Endothelial cell (in vitro differentiated cells): ENCODE measurements at regions not wholly inside any gene's neighbourhood (a gene's known extent, or its start where the extent isn't known, plus 50 kb on each side); places are given as distances from the start of the nearest gene placed in this dataset.

Source experiments
- DNase-seq: peaks from one replicate; pipeline ENCODE4 v3.0.0; 2021; ENCODE audit warnings: low spot score
- H3K27ac Mint-ChIP-seq: one replicate; pipeline ENCODE4 v1.8.0; 2021; ENCODE audit warnings: mixed read lengths, inconsistent platforms; ENCODE audit not compliant: unreplicated experiment
- H3K27me3 Mint-ChIP-seq: one replicate; pipeline ENCODE4 v1.8.0; 2021; ENCODE audit warnings: mild to moderate bottlenecking, moderate library complexity, mixed read lengths, inconsistent platforms; ENCODE audit not compliant: unreplicated experiment
- H3K36me3 Mint-ChIP-seq: one replicate; pipeline ENCODE4 v1.8.0; 2021; ENCODE audit warnings: mild to moderate bottlenecking, low read depth, mixed read lengths, inconsistent platforms; ENCODE audit not compliant: unreplicated experiment
- H3K4me1 Mint-ChIP-seq: one replicate; pipeline ENCODE4 v1.8.0; 2021; ENCODE audit warnings: mild to moderate bottlenecking, mixed read lengths, inconsistent platforms; ENCODE audit not compliant: unreplicated experiment
- H3K4me3 Mint-ChIP-seq: one replicate; pipeline ENCODE4 v1.8.0; 2021; ENCODE audit warnings: mild to moderate bottlenecking, mixed read lengths, inconsistent platforms; ENCODE audit not compliant: unreplicated experiment
- H3K9me3 Mint-ChIP-seq: one replicate; pipeline ENCODE4 v1.8.0; 2021; ENCODE audit warnings: mixed read lengths, inconsistent platforms; ENCODE audit not compliant: unreplicated experiment
- CTCF ChIP-seq: fragments of 200-600 bp; sonication (generic); IDR thresholded peaks from one replicate; pipeline ENCODE4 v1.5.0; 2021; ENCODE audit warnings: antibody characterized with exemption; ENCODE audit not compliant: unreplicated experiment

- no peak for DNase-seq
- Mint-ChIP-seq H3K36me3 (no peaks in the 10 kb centered on the region), H3K27me3 (no peaks in the 10 kb centered on the region), H3K9me3 (no peaks in the 10 kb centered on the region), H3K4me1 (peaks cover 12% of the 10 kb centered on the region), H3K4me3 (no peak overlapping the region), H3K27ac (no peak overlapping the region)
- TF ChIP-seq CTCF: no peak
These were observed 250.4 kb downstream of the C12orf75 start for GRCh38 chr12:105580821-105581352.

DNA sequence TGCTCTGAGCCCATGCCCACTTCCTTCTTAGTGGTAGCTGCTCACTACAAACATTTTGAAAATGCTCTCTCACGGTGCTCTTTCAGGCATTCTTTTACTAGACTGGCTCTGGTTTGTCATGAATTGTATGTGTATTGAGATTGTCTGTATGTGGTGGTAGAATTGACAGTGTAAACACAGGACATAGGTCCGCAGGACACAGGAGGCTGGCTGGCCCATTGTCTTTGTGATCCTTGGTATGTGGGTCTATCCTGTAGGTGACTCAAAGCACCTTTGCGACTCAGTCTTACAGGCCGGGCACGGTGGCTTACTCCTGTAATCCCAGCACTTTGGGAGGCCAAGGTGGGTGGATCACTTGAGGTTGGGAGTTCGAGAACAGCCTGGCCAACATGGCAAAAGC, 250.9 kb downstream of the C12orf75 start:
- H3K27ac Mint-ChIP-seq: peak overlapping the region; percentile 1
- DNase-seq: peak; percentile 4
- peaks cover 4% of the 10 kb centered on the region for H3K36me3 Mint-ChIP-seq
- no peaks in the 10 kb centered on the region for H3K27me3 Mint-ChIP-seq
- TF ChIP-seq CTCF: no peak
- no peaks in the 10 kb centered on the region for H3K9me3 Mint-ChIP-seq
- H3K4me1 Mint-ChIP-seq: peaks cover 7% of the 10 kb centered on the region
- no peak overlapping the region for H3K4me3 Mint-ChIP-seq

GRCh38 chr12:105585107-105585506, 254.6 kb downstream of the C12orf75 start:
- H3K4me3 Mint-ChIP-seq: no peak overlapping the region
- H3K36me3 Mint-ChIP-seq: peaks cover 4% of the 10 kb centered on the region
- no peak for DNase-seq
- TF ChIP-seq CTCF: no peak
- H3K9me3 Mint-ChIP-seq: no peaks in the 10 kb centered on the region
- peaks cover 7% of the 10 kb centered on the region for H3K4me1 Mint-ChIP-seq
- H3K27ac Mint-ChIP-seq: no peak overlapping the region
- H3K27me3 Mint-ChIP-seq: no peaks in the 10 kb centered on the region

DNA sequence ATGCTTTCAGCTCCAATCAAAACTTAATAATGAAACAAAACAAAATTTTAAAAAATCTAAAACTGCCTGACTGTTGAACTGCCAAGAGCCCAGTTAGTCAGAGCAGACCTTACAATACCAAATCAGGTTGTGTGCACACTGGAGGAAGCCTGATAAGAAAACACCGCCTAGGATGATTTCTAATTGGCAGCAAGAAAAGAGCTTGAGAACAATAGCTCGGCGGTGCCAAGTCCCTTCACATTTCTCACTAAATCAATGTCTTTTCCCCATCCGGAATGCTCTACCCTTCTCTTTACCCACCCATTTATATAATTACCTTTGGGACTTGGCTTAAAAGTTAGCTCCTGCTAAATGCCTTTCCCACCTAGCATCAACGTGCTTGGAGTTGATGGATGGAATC, 256.7 kb downstream of the C12orf75 start:
- Mint-ChIP-seq H3K4me3 (no peak overlapping the region), H3K27ac (no peak overlapping the region), H3K36me3 (peaks cover 4% of the 10 kb centered on the region), H3K27me3 (no peaks in the 10 kb centered on the region), H3K9me3 (no peaks in the 10 kb centered on the region), H3K4me1 (no peaks in the 10 kb centered on the region)
- TF ChIP-seq CTCF: no peak
- no peak for DNase-seq

- Mint-ChIP-seq H3K36me3 (peaks cover 4% of the 10 kb centered on the region), H3K9me3 (no peaks in the 10 kb centered on the region), H3K27me3 (no peaks in the 10 kb centered on the region), H3K27ac (no peak overlapping the region), H3K4me3 (no peak overlapping the region), H3K4me1 (no peaks in the 10 kb centered on the region)
- DNase-seq: no peak
- no peak for TF ChIP-seq CTCF
These were observed 257.6 kb downstream of the C12orf75 start for GRCh38 chr12:105588106-105588505.
